H1 (cell line): ENCODE measurements at regions not wholly inside any gene's neighbourhood (a gene's known extent, or its start where the extent isn't known, plus 50 kb on each side); places are given as distances from the start of the nearest gene placed in this dataset.

ENCODE experiments used
- CTCF ChIA-PET: fragments of 300-600 bp; sonication (Branson Sonifier 250); formaldehyde crosslinking; loops from one replicate; lab custom pipeline; 2021; ENCODE audit not compliant: partially characterized antibody; lab: Charles Lee
- POLR2A ChIA-PET: fragments of 300-600 bp; sonication (Branson Sonifier 250); formaldehyde crosslinking; loops from one replicate; lab custom pipeline; 2021; ENCODE audit warnings: inconsistent platforms; ENCODE audit not compliant: partially characterized antibody; lab: Charles Lee
- DNase-seq, 2 experiments: peaks; one replicate each; pipeline versions ENCODE4 v3.0.0 to v3.0.0-alpha.2; 2010 to 2022; ENCODE audit warnings: low spot score in 2 of 2, low read depth in 1 of 2, mixed read lengths in 1 of 2
- FAIRE-seq: peaks from 2 replicates; lab custom pipeline; 2011; peaks lifted over from hg19 to GRCh38; lab: Jason Lieb, UNC
- H2AFZ ChIP-seq: 2 replicates; pipeline ENCODE4 v1.8.1; 2012; ENCODE audit warnings: low read length, inconsistent platforms
- H2AK5ac ChIP-seq: 2 replicates; pipeline ENCODE4 v1.6.1; 2013; ENCODE audit warnings: low read depth, low read length
- H2BK120ac ChIP-seq: replicated peaks from 2 replicates; pipeline ENCODE3; 2013; ENCODE audit warnings: low read depth, low read length, inconsistent platforms
- H2BK12ac ChIP-seq: 2 replicates; pipeline ENCODE4 v1.6.1; 2013; ENCODE audit warnings: low read depth, low read length
- H2BK15ac ChIP-seq: 2 replicates; pipeline ENCODE4 v1.6.1; 2013; ENCODE audit warnings: low read length
- H2BK20ac ChIP-seq: 2 replicates; pipeline ENCODE4 v1.6.1; 2013; ENCODE audit warnings: low read length
- H2BK5ac ChIP-seq: 2 replicates; pipeline ENCODE4 v1.6.1; 2013; ENCODE audit warnings: low read depth, low read length
- H3K14ac ChIP-seq: 2 replicates; pipeline ENCODE4 v1.6.1; 2013; ENCODE audit warnings: inconsistent platforms; ENCODE audit not compliant: insufficient read length
- H3K18ac ChIP-seq: 2 replicates; pipeline ENCODE4 v1.6.1; 2013; ENCODE audit warnings: low read length; ENCODE audit errors: extremely low read depth
- H3K23ac ChIP-seq: 2 replicates; pipeline ENCODE4 v1.6.1; 2013; ENCODE audit warnings: inconsistent platforms; ENCODE audit not compliant: insufficient read length
- H3K23me2 ChIP-seq: 2 replicates; pipeline ENCODE4 v1.6.1; 2013; ENCODE audit warnings: low read depth, low read length
- H3K27ac ChIP-seq: 2 replicates; pipeline ENCODE4 v1.6.1; 2011; ENCODE audit warnings: low read depth, low read length, inconsistent platforms
- H3K27me3 ChIP-seq, 4 experiments: replicated peaks in 1 of 4; 1 replicate in 1 of 4; 2 replicates in 3 of 4; pipeline versions ENCODE4 v1.6.1 to v1.8.1; 2011 to 2013; ENCODE audit warnings: low read length in 3 of 4, mild to moderate bottlenecking in 3 of 4, inconsistent platforms in 2 of 4, mixed read lengths in 2 of 4, moderate library complexity in 1 of 4; ENCODE audit not compliant: control insufficient read depth in 3 of 4, insufficient read depth in 3 of 4; ENCODE audit errors: extremely low read depth in 1 of 4
- H3K36me3 ChIP-seq, 4 experiments: 2 replicates each; pipeline versions ENCODE4 v1.6.1 to v1.8.1; 2011 to 2013; ENCODE audit warnings: mild to moderate bottlenecking in 4 of 4, low read length in 3 of 4, moderate library complexity in 2 of 4, control low read depth in 1 of 4, inconsistent platforms in 1 of 4; ENCODE audit not compliant: insufficient read depth in 4 of 4, control insufficient read depth in 2 of 4
- H3K4ac ChIP-seq: replicated peaks from 2 replicates; pipeline ENCODE3; 2013; ENCODE audit warnings: low read length, low read depth, mixed read lengths, inconsistent platforms; ENCODE audit not compliant: insufficient read length
- H3K4me1 ChIP-seq, 4 experiments: replicated peaks in 1 of 4; 1 replicate in 1 of 4; 2 replicates in 3 of 4; pipeline versions ENCODE4 v1.6.1 to v1.8.1; 2011 to 2013; ENCODE audit warnings: low read length in 3 of 4, inconsistent platforms in 2 of 4, mixed read lengths in 1 of 4; ENCODE audit not compliant: insufficient read depth in 4 of 4, control insufficient read depth in 3 of 4
- H3K4me2 ChIP-seq, 2 experiments: 2 replicates each; pipeline versions ENCODE4 v1.6.1 to v1.8.1; 2011 to 2013; ENCODE audit warnings: low read depth in 2 of 2, low read length in 2 of 2, control low read depth in 1 of 2, inconsistent platforms in 1 of 2, mild to moderate bottlenecking in 1 of 2; ENCODE audit not compliant: insufficient read depth in 1 of 2
- H3K4me3 ChIP-seq, 4 experiments: fragments of 200-600, 300-600 bp in 1 of 4; sonication (generic), shearing (Covaris generic), sonication (Bioruptor Twin) in 1 of 4; 2 replicates each; pipeline versions ENCODE4 v1.5.1 to v1.8.1; 2011 to 2016; ENCODE audit warnings: low read length in 4 of 4, low read depth in 3 of 4, control low read depth in 2 of 4, inconsistent platforms in 2 of 4, mild to moderate bottlenecking in 2 of 4, mixed read lengths in 1 of 4, moderate library complexity in 1 of 4; ENCODE audit not compliant: insufficient read depth in 2 of 4; ENCODE audit errors: extremely low read depth in 1 of 4
- H3K56ac ChIP-seq: replicated peaks from 2 replicates; pipeline ENCODE3; 2013; ENCODE audit warnings: low read depth, mild to moderate bottlenecking, mixed read lengths, low read length, inconsistent platforms; ENCODE audit not compliant: insufficient read length
- H3K79me1 ChIP-seq: 2 replicates; pipeline ENCODE4 v1.6.1; 2013; ENCODE audit warnings: low read depth, low read length, control low read depth
- H3K79me2 ChIP-seq, 2 experiments: 2 replicates each; pipeline versions ENCODE4 v1.6.1 to v1.8.1; 2012 to 2013; ENCODE audit warnings: low read length in 2 of 2, mild to moderate bottlenecking in 2 of 2, inconsistent platforms in 1 of 2; ENCODE audit not compliant: insufficient read depth in 2 of 2, control insufficient read depth in 1 of 2
- H3K9ac ChIP-seq, 4 experiments: replicated peaks in 1 of 4; 1 replicate in 1 of 4; 2 replicates in 3 of 4; pipeline versions ENCODE4 v1.6.1 to v1.8.1; 2011 to 2013; ENCODE audit warnings: low read depth in 3 of 4, low read length in 3 of 4, control low read depth in 2 of 4, mild to moderate bottlenecking in 2 of 4, moderate library complexity in 2 of 4, inconsistent platforms in 1 of 4; ENCODE audit errors: extremely low read depth in 1 of 4
- H3K9me3 ChIP-seq, 2 experiments: 2 replicates each; pipeline versions ENCODE4 v1.6.1 to v1.8.1; 2012 to 2013; ENCODE audit warnings: mild to moderate bottlenecking in 2 of 2, moderate library complexity in 2 of 2, control low read depth in 1 of 2, inconsistent platforms in 1 of 2, low read depth in 1 of 2, low read length in 1 of 2, mixed read lengths in 1 of 2; ENCODE audit not compliant: insufficient read depth in 2 of 2
- H4K20me1 ChIP-seq, 2 experiments: replicated peaks in 1 of 2; 2 replicates each; pipeline versions ENCODE3 to v1.8.1; 2011 to 2013; ENCODE audit warnings: inconsistent platforms in 2 of 2, low read length in 2 of 2, mild to moderate bottlenecking in 1 of 2; ENCODE audit not compliant: insufficient read depth in 2 of 2, control insufficient read depth in 1 of 2
- H4K5ac ChIP-seq: 2 replicates; pipeline ENCODE4 v1.6.1; 2013; ENCODE audit warnings: low read length, low read depth, mixed read lengths, inconsistent platforms; ENCODE audit not compliant: insufficient read length
- H4K8ac ChIP-seq: 2 replicates; pipeline ENCODE4 v1.8.0; 2013; ENCODE audit warnings: mild to moderate bottlenecking, moderate library complexity, low read length, inconsistent platforms; ENCODE audit not compliant: insufficient read depth; ENCODE audit errors: extremely low read depth
- H4K91ac ChIP-seq: replicated peaks from 2 replicates; pipeline ENCODE3; 2013; ENCODE audit warnings: low read length, mixed read lengths, inconsistent platforms; ENCODE audit not compliant: insufficient read length
- CBX8 ChIP-seq: fragments of 300-800, 300-1000 bp; sonication (generic); IDR thresholded peaks from 2 replicates; pipeline ENCODE4 v1.7.1; 2016; ENCODE audit warnings: low read depth, low read length, borderline replicate concordance
- CREB1 ChIP-seq: IDR thresholded peaks from 2 replicates; pipeline ENCODE4 v1.6.1; 2012; ENCODE audit warnings: inconsistent platforms
- CTCF ChIP-seq, 3 experiments: IDR thresholded peaks; 1 replicate in 2 of 3; 2 replicates in 1 of 3; pipeline versions ENCODE4 v1.5.1 to v1.6.1; 2011; ENCODE audit warnings: low read length in 3 of 3, mild to moderate bottlenecking in 3 of 3, inconsistent platforms in 2 of 3, low read depth in 1 of 3, moderate library complexity in 1 of 3; ENCODE audit not compliant: insufficient read depth in 1 of 3; ENCODE audit errors: control extremely low read depth in 1 of 3
- JUN ChIP-seq: IDR thresholded peaks from 2 replicates; pipeline ENCODE4 v1.6.1; 2011; ENCODE audit warnings: low read depth, mild to moderate bottlenecking, improper control_type of control experiment, low read length
- NRF1 ChIP-seq: IDR thresholded peaks from 2 replicates; pipeline ENCODE4 v1.6.1; 2011; ENCODE audit warnings: mild to moderate bottlenecking, low read depth, low read length, improper control_type of control experiment
- PHF8 ChIP-seq: fragments of 200-600 bp; sonication (generic); conservative IDR thresholded peaks from 2 replicates; pipeline ENCODE4 v1.7.1; 2012; ENCODE audit warnings: low read depth, mild to moderate bottlenecking, inconsistent platforms, low read length, moderate library complexity
- POLR2AphosphoS5 ChIP-seq: IDR thresholded peaks from 2 replicates; pipeline ENCODE4 v1.6.1; 2011; ENCODE audit warnings: low read depth, low read length
- RBBP5 ChIP-seq: IDR thresholded peaks from 2 replicates; pipeline ENCODE4 v1.7.1; 2012; ENCODE audit warnings: low read depth, mild to moderate bottlenecking, inconsistent platforms, low read length, moderate library complexity, borderline replicate concordance
- SIN3A ChIP-seq, 2 experiments: IDR thresholded peaks in 1 of 2; conservative IDR thresholded peaks in 1 of 2; 2 replicates each; pipeline ENCODE4 v1.6.1; 2011 to 2012; ENCODE audit warnings: low read length in 2 of 2, improper control_type of control experiment in 1 of 2, low read depth in 1 of 2, mild to moderate bottlenecking in 1 of 2
- TCF12 ChIP-seq: IDR thresholded peaks from 2 replicates; pipeline ENCODE4 v1.6.1; 2011; ENCODE audit warnings: low read depth, mild to moderate bottlenecking, low read length
- YY1 ChIP-seq: IDR thresholded peaks from 2 replicates; pipeline ENCODE4 v1.6.1; 2011; ENCODE audit warnings: low read depth, mild to moderate bottlenecking, low read length
- ZNF274 ChIP-seq: IDR thresholded peaks from 2 replicates; pipeline ENCODE4 v1.7.0; 2012; ENCODE audit warnings: low read length, borderline replicate concordance; ENCODE audit errors: extremely low read depth
- WGBS, 2 experiments: shearing (Covaris generic) in 1 of 2; methylation state at CpG; one replicate each; pipeline versions ENCODE4 v1.1.6 to v1.1.7; 2013 to 2015; ENCODE audit warnings: low lambda C conversion rate in 2 of 2, mixed read lengths in 2 of 2, inconsistent platforms in 1 of 2, low coverage in 1 of 2, missing lambda C conversion rate in 1 of 2; ENCODE audit not compliant: insufficient replicate concordance in 2 of 2, insufficient coverage in 1 of 2, insufficient read length in 1 of 2; ENCODE audit errors: extremely low coverage in 1 of 2, missing lambda C conversion rate in 1 of 2; 5-methylcytosine and 5-hydroxymethylcytosine counted together

GRCh38 chr7:153398370-153398769 is 638.8 kb downstream of the ACTR3B start:
- Histone ChIP-seq H3K9ac (no peak overlapping the region), H3K4me3 (no peak overlapping the region), H2BK15ac (no peak overlapping the region), H3K27ac (no peak overlapping the region), H3K27me3 (no peaks in the 10 kb centered on the region), H2BK120ac (no peak overlapping the region), H4K91ac (no peak overlapping the region)
- 92% methylated on average over 2 of the region's 2 CpGs; no CpG with 5 or more reads in 1 of the 2 experiments for WGBS, 2 experiments
- TF ChIP-seq NRF1 (no peak), CREB1 (no peak), CBX8 (no peak), TCF12 (no peak), YY1 (no peak), PHF8 (no peak), RBBP5 (no peak), POLR2AphosphoS5 (no peak), ZNF274 (no peak), SIN3A (conservative IDR thresholded peaks at IDR 0.05 in 1 of 2, IDR thresholded peaks at IDR 0.05 in 1 of 2; ENCODE audit: low read depth in 1 of 2, low read length in 2 of 2) (no peak), JUN (no peak), CTCF (IDR thresholded peaks at IDR 0.05; ENCODE audit: control extremely low read depth in 1 of 3, insufficient read depth in 1 of 3, low read depth in 1 of 3, low read length in 3 of 3) (no peak)
- TF ChIP-seq, all 59 proteins: peak for 0
- ChIA-PET CTCF (no interaction called here), POLR2A (no interaction called here)
- Histone ChIP-seq H3K79me2 (no peaks in the 10 kb centered on the region), H4K20me1 (no peaks in the 10 kb centered on the region), H3K18ac (no peak overlapping the region), H2BK12ac (no peak overlapping the region), H3K36me3 (no peaks in the 10 kb centered on the region), H2BK5ac (no peak overlapping the region), H3K56ac (no peak overlapping the region), H3K14ac (no peak overlapping the region), H3K9me3 (peaks cover 17 to 20% of the 10 kb centered on the region in 2 experiments), H2AFZ (no peak overlapping the region), H3K79me1 (no peaks in the 10 kb centered on the region), H2BK20ac (no peak overlapping the region), H3K23ac (no peak overlapping the region), H2AK5ac (no peak overlapping the region), H3K23me2 (no peaks in the 10 kb centered on the region), H4K5ac (no peak overlapping the region), H3K4ac (no peak overlapping the region), H3K4me2 (no peak overlapping the region), H3K4me1 (peaks cover 0 to 2% (median 0%) of the 10 kb centered on the region in 4 experiments; a peak in 1 of 7 replicates), H4K8ac (no peak overlapping the region)
- FAIRE-seq = no peak
- DNase-seq = no peak
